DMS53 (cell line): ENCODE measurements at regions not wholly inside any gene's neighbourhood (a gene's known extent, or its start where the extent isn't known, plus 50 kb on each side); places are given as distances from the start of the nearest gene placed in this dataset.

Experiments used
- DNase-seq: peaks from one replicate; lab custom pipeline; 2025; lab: John Stamatoyannopoulos, UW

GRCh38 chr2:57881998-57882888 lies 164.4 kb upstream of the VRK2 start:
- peak; percentile 47 for DNase-seq

GRCh38 chr2:57882895-57883515 lies 163.6 kb upstream of the VRK2 start:
- DNase-seq, result peak; percentile 74

- DNase-seq, result peak; percentile 18
Measured at GRCh38 chr2:57884281-57884680, 162.3 kb upstream of the VRK2 start.

DNA sequence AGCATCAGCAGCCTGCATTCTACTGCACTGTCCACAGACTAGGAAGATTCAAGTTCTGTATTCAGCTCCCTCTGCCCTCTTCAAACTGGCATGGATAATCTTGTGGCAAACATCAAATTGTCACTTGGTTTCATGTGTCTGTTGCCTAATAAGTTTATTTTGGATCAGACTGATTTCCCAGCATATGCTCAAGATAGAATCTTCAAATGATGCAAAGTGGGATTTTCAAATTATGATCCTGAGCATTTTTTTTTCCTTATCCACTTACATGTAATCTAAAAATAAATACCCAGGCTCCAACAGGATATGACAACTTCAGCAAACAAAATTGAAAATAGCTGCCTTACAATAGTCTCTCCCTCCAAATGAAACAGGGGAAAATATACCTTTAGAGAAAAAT lies 160.9 kb upstream of the VRK2 start:
- DNase-seq, result peak; percentile 76

DNA sequence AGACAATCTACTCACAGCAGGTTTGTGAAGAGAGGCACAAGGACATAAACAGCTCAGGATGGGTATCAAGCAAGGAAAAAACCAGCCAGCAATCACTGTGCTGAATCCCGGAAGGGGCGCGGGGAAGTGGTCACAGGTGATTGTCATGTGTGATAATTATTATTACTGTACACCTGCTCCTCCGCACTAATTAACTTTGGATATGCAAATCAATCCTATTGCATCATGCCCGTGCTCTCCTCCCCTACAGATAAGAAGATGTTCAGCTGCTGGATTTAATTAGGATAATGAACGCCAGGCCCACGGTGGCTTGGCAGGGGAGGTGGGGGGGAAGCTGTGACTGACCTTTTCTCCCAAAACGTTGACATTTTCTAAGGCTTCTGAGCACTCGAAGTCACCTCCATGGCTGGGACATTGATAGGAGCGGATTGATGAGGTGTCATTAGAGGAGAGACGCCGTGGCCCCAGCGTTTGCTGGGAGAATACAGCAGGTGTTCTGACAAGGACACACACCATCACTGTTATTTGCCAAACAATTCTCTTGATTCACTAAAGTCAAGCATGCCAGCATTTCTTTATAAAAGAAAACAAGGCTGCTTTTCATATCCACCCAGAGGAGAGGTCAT lies 160.3 kb upstream of the VRK2 start:
- peak; percentile 76 for DNase-seq

DNA sequence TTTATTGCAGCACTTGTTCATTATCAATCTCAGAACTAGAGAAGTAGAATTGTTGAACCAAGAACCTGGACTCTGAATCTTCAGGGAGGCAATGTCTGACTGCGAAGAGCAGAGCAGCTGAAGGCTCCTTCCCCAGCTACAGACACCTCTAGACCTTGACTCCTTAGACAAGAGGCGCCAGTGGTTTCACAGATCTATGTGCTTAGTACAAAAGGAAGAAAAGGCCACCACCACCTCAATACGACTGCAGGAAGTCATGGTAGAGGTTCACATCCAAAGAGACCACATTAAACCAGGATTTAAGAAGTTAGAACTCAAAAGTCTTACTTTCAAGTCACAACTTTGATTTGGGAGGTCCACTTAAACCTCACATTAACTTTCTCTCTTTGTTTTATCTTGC lies 158.1 kb upstream of the VRK2 start:
- no peak for DNase-seq

GRCh38 chr2:57890464-57890863 lies 156.1 kb upstream of the VRK2 start:
- no peak for DNase-seq

DNA sequence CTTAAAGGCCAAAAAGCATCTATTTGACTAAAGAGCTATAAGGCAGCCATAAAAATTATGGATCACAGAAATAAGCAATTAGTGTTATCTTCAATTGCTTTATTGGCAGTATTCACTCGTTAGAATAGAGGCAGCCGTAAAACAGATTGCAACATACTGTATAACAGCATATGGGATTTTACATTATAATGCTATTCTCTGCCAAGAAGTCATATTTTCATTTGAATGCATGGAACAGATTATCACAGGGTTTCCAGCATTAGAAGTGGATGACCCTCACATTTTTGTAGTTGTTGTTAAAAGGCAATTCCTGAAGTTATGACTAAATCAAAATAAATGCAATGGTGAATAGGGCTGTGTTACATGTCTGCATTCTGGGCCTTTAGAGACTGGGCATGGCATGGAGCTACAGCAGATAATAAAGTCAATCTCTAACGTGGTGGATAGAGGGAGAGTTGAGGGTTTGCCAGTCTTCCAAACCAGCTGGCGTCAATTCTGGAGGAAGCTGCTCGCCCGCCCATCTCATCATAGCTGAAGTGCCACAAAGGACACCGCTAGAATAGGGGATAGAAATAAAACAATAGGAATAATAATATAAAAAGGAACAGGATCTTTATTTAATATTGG lies 155.4 kb upstream of the VRK2 start:
- DNase-seq, result no peak

DNA sequence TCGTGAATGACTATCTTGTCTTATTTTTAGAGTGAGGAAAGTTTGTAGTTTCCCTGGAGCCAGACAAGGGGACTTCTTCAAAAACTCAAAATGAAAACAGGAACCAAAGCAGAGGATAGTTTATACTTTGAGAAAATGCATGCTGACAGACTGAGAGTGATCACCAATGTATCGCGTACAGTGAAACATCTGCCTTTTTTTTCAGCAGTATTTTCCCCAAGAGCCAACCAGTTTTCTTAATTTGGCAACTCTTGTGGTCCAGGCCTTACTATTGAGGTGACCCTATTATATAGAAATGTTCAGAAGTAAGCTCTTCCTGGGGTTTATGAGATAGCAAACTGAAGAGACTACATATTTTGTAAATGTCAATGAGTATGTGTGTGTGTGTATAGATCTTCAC lies 153.7 kb upstream of the VRK2 start:
- DNase-seq, result no peak

GRCh38 chr2:57893347-57893746 lies 153.3 kb upstream of the VRK2 start:
- DNase-seq, result no peak

GRCh38 chr2:57893786-57894185 lies 152.8 kb upstream of the VRK2 start:
- no peak for DNase-seq

- no peak for DNase-seq
Measured at GRCh38 chr2:57894381-57894780, 152.2 kb upstream of the VRK2 start.

GRCh38 chr2:57897920-57898319 lies 148.7 kb upstream of the VRK2 start:
- no peak for DNase-seq

DNA sequence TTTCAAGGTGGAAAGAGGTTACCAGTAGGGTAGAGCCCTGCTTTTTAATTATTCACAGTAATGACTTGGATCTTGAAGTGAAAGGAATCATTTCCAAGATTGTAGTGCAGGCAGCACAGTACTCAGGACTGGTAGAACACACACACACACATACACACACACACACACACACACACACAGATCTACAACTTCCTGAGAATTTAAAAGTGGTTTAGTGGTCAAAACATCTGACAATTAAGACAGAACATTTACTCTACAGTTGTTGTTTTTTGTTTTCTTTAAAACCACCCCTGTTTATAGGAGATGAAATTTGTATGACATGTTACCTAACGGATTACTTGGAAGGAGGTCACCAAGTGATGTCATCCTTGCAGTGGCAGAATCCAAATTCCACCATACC lies 146.7 kb upstream of the VRK2 start:
- no peak for DNase-seq

GRCh38 chr2:57902578-57902977 lies 144.0 kb upstream of the VRK2 start:
- no peak for DNase-seq

DNA sequence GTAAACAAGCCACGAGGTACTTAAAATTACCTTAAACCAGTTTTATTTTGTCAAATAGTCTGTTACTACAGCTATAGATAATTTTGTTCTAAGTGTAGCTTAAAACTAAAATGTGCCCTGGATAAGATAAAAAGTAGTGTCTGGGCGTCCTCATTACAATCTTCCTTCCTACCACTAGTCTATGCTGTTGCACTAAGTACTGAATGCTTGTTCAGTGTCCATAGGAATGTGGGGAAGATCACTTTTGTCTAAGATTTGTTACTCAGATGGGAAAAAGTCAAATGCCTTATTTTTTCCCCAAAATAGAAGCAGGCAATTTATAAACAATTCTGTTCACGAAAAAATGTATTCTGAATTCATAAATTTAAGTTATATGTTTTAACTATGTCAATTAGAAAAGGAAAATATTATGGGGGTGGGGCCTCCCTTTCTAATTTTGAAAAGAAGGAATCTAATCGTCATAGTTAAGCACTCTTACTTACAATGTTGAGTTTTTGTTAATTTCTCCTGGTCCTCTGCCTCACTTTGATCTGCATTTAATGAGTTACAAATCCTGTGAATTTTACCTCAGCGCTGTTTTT lies 140.4 kb upstream of the VRK2 start:
- DNase-seq, result peak; percentile 71

DNA sequence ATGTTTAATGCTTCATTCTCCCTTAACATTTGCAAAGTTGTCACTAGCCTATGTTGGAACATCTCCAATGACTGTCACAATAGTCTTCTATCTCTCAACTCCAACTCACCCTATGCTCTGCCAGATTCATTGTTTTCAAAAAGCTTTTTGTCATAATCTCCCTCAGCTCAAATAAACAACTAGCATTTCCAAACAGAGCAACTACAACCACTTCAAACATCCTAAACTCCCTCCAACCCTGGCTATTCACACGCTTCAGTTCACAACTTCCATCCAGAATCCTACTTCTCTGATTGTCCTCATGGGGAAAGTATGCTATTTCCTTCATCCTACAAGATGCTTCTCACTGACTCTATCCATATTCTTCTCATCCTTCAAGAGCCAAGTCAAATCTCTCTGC lies 139.2 kb upstream of the VRK2 start:
- no peak for DNase-seq

DNA sequence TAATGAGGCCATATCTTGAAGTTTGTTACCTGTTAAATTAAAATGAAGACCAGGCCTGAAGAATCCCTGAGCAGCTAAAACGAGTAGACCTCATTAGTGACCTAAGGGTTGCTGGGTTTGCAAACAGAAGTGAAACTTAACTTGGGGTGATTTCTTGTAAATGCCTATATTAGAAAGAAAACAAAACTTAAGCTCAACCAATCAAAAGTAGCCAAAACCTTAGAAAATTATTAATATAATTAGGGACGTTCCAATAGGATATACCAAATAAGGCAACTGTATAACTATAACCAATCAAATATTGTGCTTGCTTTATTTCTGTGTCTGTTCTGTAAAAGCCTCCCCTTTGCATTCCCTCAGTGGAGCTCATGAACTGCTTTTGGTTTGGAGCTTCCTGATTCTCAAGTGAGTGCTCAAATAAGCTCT lies 137.9 kb upstream of the VRK2 start:
- DNase-seq, result no peak

DNA sequence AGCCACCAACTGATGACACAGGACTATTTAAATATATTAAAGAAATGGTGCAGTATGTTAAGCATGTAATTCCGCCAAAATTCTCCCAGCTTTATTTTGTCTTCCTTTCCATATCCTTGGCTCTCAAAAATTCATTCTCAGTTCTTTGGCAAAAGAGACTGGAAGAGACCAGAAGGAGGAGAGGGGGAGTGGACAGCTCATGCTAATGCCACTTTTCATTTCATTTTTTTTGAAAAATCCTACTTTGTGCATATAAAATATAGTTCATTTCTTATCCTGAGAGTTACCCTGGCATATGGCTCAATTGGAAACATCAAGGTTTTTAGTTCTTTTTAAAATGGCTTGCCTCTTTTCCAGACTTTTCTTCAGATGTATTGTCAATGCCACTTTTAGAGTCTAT lies 128.5 kb upstream of the VRK2 start:
- DNase-seq, result no peak

DNA sequence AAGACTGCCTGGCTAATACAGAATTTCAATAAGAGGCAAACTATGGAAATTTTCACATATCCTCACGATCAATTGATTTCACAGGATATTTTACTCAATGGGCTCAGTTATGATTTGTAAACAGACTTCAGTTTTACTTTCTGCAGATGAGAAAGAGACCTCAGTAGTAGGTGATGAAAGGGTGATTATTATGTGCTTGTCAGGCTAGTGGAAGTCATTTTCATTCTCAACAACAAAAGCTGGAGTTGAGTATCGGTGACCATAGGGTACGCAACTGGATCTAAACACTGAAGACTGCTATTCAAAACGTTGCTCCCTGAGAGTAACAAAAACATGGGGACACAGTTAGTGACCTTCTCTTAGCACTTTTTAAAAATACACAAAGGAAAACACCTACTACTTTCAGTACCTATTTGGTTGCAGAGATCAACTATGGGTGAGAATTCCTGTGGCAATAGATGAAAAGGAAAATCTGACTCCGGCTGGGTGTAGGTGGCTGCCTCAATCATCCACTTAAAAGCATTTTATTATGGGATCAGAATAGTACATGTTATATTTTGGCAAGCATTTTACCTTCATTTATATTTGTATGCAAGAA lies 126.2 kb upstream of the VRK2 start:
- no peak for DNase-seq

- no peak for DNase-seq
Measured at GRCh38 chr2:57934659-57935058, 111.9 kb upstream of the VRK2 start.

- DNase-seq, result no peak
Measured at GRCh38 chr2:57936216-57936615, 110.4 kb upstream of the VRK2 start.
